Hepatocyte (in vitro differentiated cells): ENCODE measurements at regions not wholly inside any gene's neighbourhood (a gene's known extent, or its start where the extent isn't known, plus 50 kb on each side); places are given as distances from the start of the nearest gene placed in this dataset.

Experiments
- CTCF ChIP-seq: fragments of 200-600 bp; sonication (generic); IDR thresholded peaks from 2 replicates; pipeline ENCODE4 v1.5.1; 2016; ENCODE audit warnings: antibody characterized with exemption, mild to moderate bottlenecking; ENCODE audit not compliant: poor library complexity
- EZH2 ChIP-seq: fragments of 200-600 bp; sonication (generic); IDR thresholded peaks from 2 replicates; pipeline ENCODE4 v1.6.1; 2016; ENCODE audit warnings: antibody characterized with exemption, mild to moderate bottlenecking, borderline replicate concordance

GRCh38 chr3:166433060-166433459, 595.8 kb upstream of the BCHE start:
- TF ChIP-seq CTCF (no peak), EZH2 (no peak)
